Heart left ventricle (tissue), 16 donors: ENCODE measurements at regions not wholly inside any gene's neighbourhood (a gene's known extent, or its start where the extent isn't known, plus 50 kb on each side); places are given as distances from the start of the nearest gene placed in this dataset.

ENCODE experiments used
- ATAC-seq, 4 donors: fragments of 200-7000 bp; cut with Tn5 transposase; one replicate each; pipeline ENCODE4 v1.9.1; 2020 to 2022; ENCODE audit warnings: moderate library complexity in 4 of 4, mild to moderate bottlenecking in 3 of 4, moderate number of reproducible peaks in 1 of 4
- DNase-seq, 5 donors: peaks; one replicate each; pipeline ENCODE4 v3.0.0-alpha.2; 2020
- H3K27ac ChIP-seq, 12 donors: fragments of 200-600 bp; sonication (generic) in 4 of 12; one replicate each; pipeline versions ENCODE4 v1.5.0 to v1.8.0; 2016 to 2022; ENCODE audit warnings: mild to moderate bottlenecking in 2 of 12
- H3K27me3 ChIP-seq, 9 donors: fragments of 200-600 bp; sonication (generic) in 2 of 9; one replicate each; pipeline versions ENCODE4 v1.5.1 to v1.8.0; 2016 to 2022; ENCODE audit warnings: mild to moderate bottlenecking in 3 of 9
- H3K36me3 ChIP-seq, 9 donors: fragments of 200-600 bp; sonication (generic) in 2 of 9; one replicate each; pipeline versions ENCODE4 v1.5.0 to v1.8.0; 2018 to 2022; ENCODE audit warnings: mild to moderate bottlenecking in 2 of 9
- H3K4me1 ChIP-seq, 12 donors: fragments of 200-600 bp; sonication (generic) in 4 of 12; one replicate each; pipeline versions ENCODE4 v1.5.0 to v1.8.0; 2016 to 2022; ENCODE audit warnings: mild to moderate bottlenecking in 3 of 12
- H3K4me3 ChIP-seq, 12 donors: fragments of 200-600 bp; sonication (generic) in 4 of 12; one replicate each; pipeline versions ENCODE4 v1.5.0 to v1.8.0; 2017 to 2022; ENCODE audit warnings: mild to moderate bottlenecking in 9 of 12, moderate library complexity in 4 of 12
- H3K9me3 ChIP-seq, 12 donors: fragments of 200-600 bp; sonication (generic) in 4 of 12; one replicate each; pipeline versions ENCODE4 v1.5.0 to v1.8.0; 2016 to 2022; ENCODE audit warnings: mild to moderate bottlenecking in 1 of 12
- CTCF ChIP-seq, 12 donors: fragments of 200-600 bp; sonication (generic) in 4 of 12; IDR thresholded peaks; one replicate each; pipeline versions ENCODE4 v1.5.0 to v1.8.0; 2018 to 2022; ENCODE audit warnings: antibody characterized with exemption in 12 of 12, mild to moderate bottlenecking in 5 of 12
- POLR2A ChIP-seq, 2 donors: fragments of 450-650 bp; IDR thresholded peaks; one replicate each; pipeline ENCODE4 v1.6.1; 2017; ENCODE audit warnings: antibody characterized with exemption in 2 of 2, mild to moderate bottlenecking in 2 of 2, moderate library complexity in 2 of 2
- WGBS, 4 donors: extraction: QIAGEN DNeasy Blood & Tissue Kit in 2 of 4; methylation state at CpG; one replicate each; pipeline versions ENCODE4 v1.1.5 to v1.1.7; 2013 to 2018; 5-methylcytosine and 5-hydroxymethylcytosine counted together
- intact Hi-C, 10 donors: fragments of 100-400 bp; cut with DNase I; formaldehyde crosslinking; loops; one replicate each; pipeline versions ENCODE4 v1.11.1 to v1.14.2; 2022
- donor health status: ischemic (EF 13 %, LVEDD 7.1; RV severe dilation, severe dysfunction).
- donor health status: healthy with polysubstance abuse.
- donor health status: DM: no; HTN: yes; CAD: no.
- donor health status: DM: no; HTN: no; CAD: no.
- donor health status: ischemic (EF 25% LVEDD 6.9; RV normal size, moderate dysfunction).
- donor health status: ischemic (EF 25% LVEDD 5.7; RV mildly dilated, moderate dysfunction).
- donor health status: healthy.
- donor health status: DM: yes; HTN: yes; CAD: no.
- donor health status: ischemic (EF 35%, LVEDD 5.7; RV mildly dilated, moderate dysfunction).
- donor health status: nonischemic (EF 11% LVEDD 7.7; RV severe dilation, severe dysfunction).
- donor health status: DM: yes; HTN: yes; CAD: no.
- donor health status: PGD.
- donor health status: ischemic (EF 29% LVEDD 5.4; RV normal size, mild dysfunction).
- donor health status: nonischemic (EF 23%, LVEDD 6.1; RV moderate dilation, normal function).

DNA sequence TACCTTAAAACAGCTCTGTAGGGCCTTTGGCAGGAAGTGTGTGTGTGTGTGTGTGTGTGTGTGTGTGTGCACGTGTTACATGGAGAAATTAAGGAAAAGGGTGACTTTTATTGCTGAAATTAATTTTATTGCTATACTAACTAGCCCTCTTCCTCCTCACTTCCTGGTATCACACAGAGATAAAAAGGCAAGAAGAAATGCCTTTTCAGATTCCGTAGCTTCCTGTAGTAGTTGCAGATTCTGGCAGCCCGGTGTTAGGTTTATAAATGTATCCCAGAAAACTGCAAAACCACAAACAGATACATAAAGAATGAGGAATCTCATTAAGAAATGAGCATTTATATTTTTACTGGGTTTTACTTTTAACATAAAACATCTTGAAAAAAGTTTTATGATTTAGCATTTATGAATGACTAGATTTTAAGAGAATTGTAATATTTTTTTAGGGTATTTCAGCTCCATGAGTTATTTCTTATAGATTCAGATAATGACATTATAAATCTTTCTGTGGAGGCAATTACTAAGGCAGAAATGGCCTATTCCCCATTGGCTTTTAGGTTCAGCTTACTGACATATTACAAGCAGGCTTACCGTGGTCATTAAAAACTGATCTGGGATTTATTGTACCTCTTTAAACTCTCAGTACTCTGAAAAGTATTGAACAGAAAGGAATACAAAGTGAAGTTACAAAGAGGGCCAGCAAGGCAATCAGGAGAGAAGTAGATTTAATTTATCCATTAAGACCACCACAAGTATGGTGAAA is 249.1 kb upstream of the TSHZ2 start:
- no peaks in the 10 kb centered on the region for H3K4me1 ChIP-seq
- H3K9me3 ChIP-seq, result no peaks in the 10 kb centered on the region
- WGBS, 4 donors, result 53 to 68% (median 60%) methylated on average over 4 of the region's 4 CpGs
- no peak overlapping the region for H3K4me3 ChIP-seq
- no peak for ATAC-seq
- intact Hi-C loops, result no loop called here
- H3K27ac ChIP-seq, result no peak overlapping the region
- peaks cover 0 to 6% (median 0%) of the 10 kb centered on the region in 9 donors for H3K27me3 ChIP-seq
- no peak for DNase-seq
- TF ChIP-seq POLR2A (IDR thresholded peaks at IDR 0.05), result no peak
- TF ChIP-seq CTCF (IDR thresholded peaks at IDR 0.05), result no peak
- H3K36me3 ChIP-seq, result no peaks in the 10 kb centered on the region

DNA sequence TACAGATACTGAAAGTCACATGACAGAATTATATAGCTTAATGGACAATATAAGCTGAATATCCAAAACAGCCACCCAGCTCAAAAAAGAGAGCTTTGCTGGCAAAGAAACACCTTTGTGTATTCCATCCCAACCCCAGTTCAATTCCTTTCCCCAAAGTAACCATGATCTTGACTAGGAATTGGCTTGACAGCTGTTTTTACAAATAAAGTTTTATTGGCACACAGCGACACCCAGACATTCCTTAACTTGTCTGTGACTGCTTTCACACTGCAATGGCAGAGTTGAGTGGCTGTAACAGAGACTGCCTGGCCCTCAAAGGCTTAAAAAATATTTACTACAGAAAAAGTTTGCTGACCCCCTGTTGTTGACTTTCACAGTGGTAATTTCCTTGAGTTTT is 264.0 kb upstream of the TSHZ2 start:
- intact Hi-C loops, result no loop called here
- Histone ChIP-seq H3K4me1 (no peaks in the 10 kb centered on the region), H3K27ac (no peak overlapping the region), H3K9me3 (no peaks in the 10 kb centered on the region), H3K27me3 (no peaks in the 10 kb centered on the region), H3K36me3 (no peaks in the 10 kb centered on the region), H3K4me3 (no peak overlapping the region)
- WGBS, 4 donors, result 87 to 97% (median 96%) methylated on average over 1 of the region's 1 CpG
- no peak for DNase-seq
- no peak for TF ChIP-seq CTCF (IDR thresholded peaks at IDR 0.05)
- no peak for TF ChIP-seq POLR2A (IDR thresholded peaks at IDR 0.05)
- no peak for ATAC-seq

- TF ChIP-seq POLR2A (IDR thresholded peaks at IDR 0.05) (no peak), CTCF (IDR thresholded peaks at IDR 0.05) (no peak)
- no peak overlapping the region for H3K4me3 ChIP-seq
- H3K9me3 ChIP-seq, result no peaks in the 10 kb centered on the region
- H3K27me3 ChIP-seq, result no peaks in the 10 kb centered on the region
- H3K27ac ChIP-seq, result no peak overlapping the region
- ATAC-seq, result no peak
- no peak for DNase-seq
- intact Hi-C loops, result no loop called here
- no peaks in the 10 kb centered on the region for H3K36me3 ChIP-seq
- 74 to 97% (median 81%) methylated on average over 1 of the region's 1 CpG for WGBS, 4 donors
- H3K4me1 ChIP-seq, result no peaks in the 10 kb centered on the region
Observed at GRCh38 chr20:52704553-52704952, 267.6 kb upstream of the TSHZ2 start.

DNA sequence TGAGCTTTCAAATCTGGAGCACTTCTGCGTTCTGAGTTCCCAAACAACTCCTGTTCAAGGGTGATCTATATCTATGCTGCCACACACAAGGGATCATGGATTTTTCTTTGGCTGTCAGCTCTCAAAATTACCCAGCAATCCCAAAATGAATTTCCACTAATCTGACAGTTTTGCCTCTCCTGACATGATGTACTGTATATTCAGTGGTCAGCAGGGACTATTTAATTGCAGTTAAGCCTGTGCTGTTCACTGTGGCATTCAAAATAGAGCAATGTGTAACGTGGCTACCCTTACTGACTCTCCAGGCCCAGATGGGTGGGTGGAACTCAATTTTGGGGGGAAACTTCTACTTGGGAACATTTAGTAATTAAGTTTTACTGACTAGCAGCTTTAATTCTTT is 283.8 kb upstream of the TSHZ2 start:
- ATAC-seq, result no peak

More for the DNA sequence above, 283.8 kb upstream of the TSHZ2 start:
- Histone ChIP-seq H3K27ac (no peak overlapping the region), H3K36me3 (no peaks in the 10 kb centered on the region), H3K4me1 (no peaks in the 10 kb centered on the region), H3K4me3 (no peak overlapping the region), H3K9me3 (no peaks in the 10 kb centered on the region), H3K27me3 (peaks cover 0 to 2% (median 0%) of the 10 kb centered on the region in 9 donors)
- 57 to 61% (median 61%) methylated on average over 2 of the region's 2 CpGs for WGBS, 4 donors
- intact Hi-C loops, result no loop called here
- TF ChIP-seq POLR2A (IDR thresholded peaks at IDR 0.05) (no peak), CTCF (IDR thresholded peaks at IDR 0.05) (no peak)
- DNase-seq, result no peak
